Trophoblast cell (in vitro differentiated cells and primary cell): ENCODE measurements at regions not wholly inside any gene's neighbourhood (a gene's known extent, or its start where the extent isn't known, plus 50 kb on each side); places are given as distances from the start of the nearest gene placed in this dataset.
A peak's percentile ranks its signal among the peaks of the same experiment; 100 is the strongest.
"Not testable (repeated sequence)": the region's sequence is repeated elsewhere in the genome, so short reads cannot be mapped to it uniquely, and the experiment has no call there.

Experiments used
- DNase-seq, 2 donors: peaks; one replicate each; pipeline ENCODE4 v3.0.0-alpha.2; 2016
- H2AFZ ChIP-seq: 2 replicates; pipeline ENCODE4 v1.6.1; 2013; ENCODE audit warnings: low read length, moderate library complexity, mild to moderate bottlenecking; ENCODE audit not compliant: insufficient read depth, poor library complexity
- H2AK5ac ChIP-seq: 2 replicates; pipeline ENCODE4 v1.6.1; 2013; ENCODE audit warnings: mild to moderate bottlenecking, low read length
- H2BK120ac ChIP-seq: 2 replicates; pipeline ENCODE4 v1.6.1; 2013; ENCODE audit warnings: low read length, mild to moderate bottlenecking, moderate library complexity; ENCODE audit not compliant: insufficient read depth, poor library complexity
- H2BK12ac ChIP-seq: 2 replicates; pipeline ENCODE4 v1.6.1; 2013; ENCODE audit warnings: mild to moderate bottlenecking, low read length, moderate library complexity
- H2BK5ac ChIP-seq: 2 replicates; pipeline ENCODE4 v1.6.1; 2013; ENCODE audit warnings: low read length, low read depth, moderate library complexity, mild to moderate bottlenecking; ENCODE audit not compliant: poor library complexity
- H3K14ac ChIP-seq: 2 replicates; pipeline ENCODE4 v1.6.1; 2013; ENCODE audit warnings: mild to moderate bottlenecking, low read length
- H3K18ac ChIP-seq: 2 replicates; pipeline ENCODE4 v1.6.1; 2013; ENCODE audit warnings: mild to moderate bottlenecking, low read length
- H3K23ac ChIP-seq: 2 replicates; pipeline ENCODE4 v1.6.1; 2013; ENCODE audit warnings: low read length
- H3K27ac ChIP-seq: 2 replicates; pipeline ENCODE4 v1.5.1; 2013; ENCODE audit warnings: low read depth, mild to moderate bottlenecking, inconsistent platforms, low read length, moderate library complexity
- H3K27me3 ChIP-seq: 2 replicates; pipeline ENCODE4 v1.6.1; 2013; ENCODE audit warnings: inconsistent platforms, mild to moderate bottlenecking, low read length, moderate library complexity; ENCODE audit not compliant: insufficient read depth
- H3K36me3 ChIP-seq, 2 experiments: 1 replicate in 1 of 2; 2 replicates in 1 of 2; pipeline ENCODE4 v1.6.1; 2013; ENCODE audit warnings: low read length in 2 of 2, mild to moderate bottlenecking in 2 of 2, moderate library complexity in 1 of 2; ENCODE audit not compliant: insufficient read depth in 2 of 2, control insufficient read depth in 1 of 2
- H3K4ac ChIP-seq: 2 replicates; pipeline ENCODE4 v1.6.1; 2013; ENCODE audit warnings: low read depth, mild to moderate bottlenecking, low read length, moderate library complexity
- H3K4me1 ChIP-seq, 2 experiments: 1 replicate in 1 of 2; 2 replicates in 1 of 2; pipeline ENCODE4 v1.6.1; 2013; ENCODE audit warnings: low read length in 2 of 2, mild to moderate bottlenecking in 2 of 2, moderate library complexity in 1 of 2; ENCODE audit not compliant: insufficient read depth in 2 of 2, control insufficient read depth in 1 of 2
- H3K4me2 ChIP-seq: 2 replicates; pipeline ENCODE4 v1.6.1; 2013; ENCODE audit warnings: inconsistent platforms, mild to moderate bottlenecking, low read length, moderate library complexity
- H3K4me3 ChIP-seq: 2 replicates; pipeline ENCODE4 v1.5.1; 2013; ENCODE audit warnings: mild to moderate bottlenecking, low read depth, low read length, inconsistent platforms
- H3K79me1 ChIP-seq: one replicate; pipeline ENCODE4 v1.6.1; 2013; ENCODE audit warnings: low read length
- H3K79me2 ChIP-seq: 2 replicates; pipeline ENCODE4 v1.6.1; 2013; ENCODE audit warnings: low read length, mild to moderate bottlenecking; ENCODE audit not compliant: control insufficient read depth, insufficient read depth, poor library complexity
- H3K9ac ChIP-seq: 2 replicates; pipeline ENCODE4 v1.6.1; 2013; ENCODE audit warnings: mild to moderate bottlenecking, low read length
- H3K9me3 ChIP-seq: 2 replicates; pipeline ENCODE4 v1.6.1; 2013; ENCODE audit warnings: low read depth, mild to moderate bottlenecking, control low read depth, inconsistent platforms, low read length; ENCODE audit not compliant: insufficient read depth
- H4K12ac ChIP-seq: 2 replicates; pipeline ENCODE4 v1.6.1; 2013; ENCODE audit warnings: low read depth, mild to moderate bottlenecking, low read length, moderate library complexity
- H4K8ac ChIP-seq: 2 replicates; pipeline ENCODE4 v1.6.1; 2013; ENCODE audit warnings: low read depth, mild to moderate bottlenecking, low read length, moderate library complexity
- H4K91ac ChIP-seq: one replicate; pipeline ENCODE4 v1.6.1; 2013; ENCODE audit warnings: low read depth, mild to moderate bottlenecking, low read length, moderate library complexity
- WGBS: extraction: QIAGEN DNeasy Blood & Tissue Kit; methylation state at CpG from one replicate; pipeline ENCODE4 v1.1.7; 2013; ENCODE audit warnings: missing lambda C conversion rate; ENCODE audit not compliant: insufficient read length, insufficient coverage; ENCODE audit errors: extremely low coverage; 5-methylcytosine and 5-hydroxymethylcytosine counted together

DNA sequence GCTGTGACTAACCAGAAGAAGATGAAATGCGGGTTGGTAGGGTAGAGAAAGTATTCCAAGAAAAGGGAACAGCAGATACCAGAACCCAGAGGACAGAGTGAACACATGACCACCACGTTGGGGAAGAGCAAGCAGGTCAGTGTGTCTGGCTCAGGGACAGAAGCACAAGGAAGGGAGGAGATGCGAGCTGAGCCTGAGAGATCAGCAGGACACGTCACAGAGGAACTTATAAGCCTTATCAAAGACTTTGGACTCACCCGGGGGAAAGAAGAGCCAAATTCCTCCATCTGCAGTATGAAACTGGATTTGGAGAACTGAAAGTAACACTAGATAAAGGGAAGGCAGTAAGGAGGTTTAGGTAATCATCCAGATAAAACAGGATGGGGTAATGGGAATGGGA, 232.1 kb upstream of the NPVF start:
- no peak overlapping the region for H3K9ac ChIP-seq
- no peaks in the 10 kb centered on the region for H3K4me1 ChIP-seq
- no peak overlapping the region for H3K18ac ChIP-seq

DNA sequence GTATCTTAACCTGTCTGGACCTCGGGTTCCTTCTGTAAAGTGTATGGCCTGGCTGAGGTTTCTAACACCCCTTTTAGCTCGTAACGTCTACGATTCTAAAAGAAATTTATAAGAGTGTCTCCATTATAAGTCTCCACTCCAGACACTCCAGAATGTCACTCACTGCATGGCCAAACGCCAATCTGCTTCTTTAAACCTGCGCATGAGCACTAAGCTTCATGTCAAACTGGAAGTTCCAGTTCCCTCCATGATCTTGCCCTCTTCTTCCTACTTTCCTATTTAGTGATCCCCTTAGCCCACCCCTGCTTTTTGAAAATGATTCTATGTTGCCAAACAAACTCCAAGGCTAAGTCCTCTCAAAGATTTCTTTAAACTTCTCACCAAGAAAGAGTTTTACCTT, 241.4 kb upstream of the NPVF start:
- Histone ChIP-seq H3K4me3 (no peak overlapping the region), H3K4me2 (no peak overlapping the region), H4K12ac (no peak overlapping the region), H2BK5ac (no peak overlapping the region), H3K79me2 (no peaks in the 10 kb centered on the region), H3K18ac (no peak overlapping the region), H3K4me1 (no peaks in the 10 kb centered on the region), H3K4ac (no peak overlapping the region), H3K79me1 (no peaks in the 10 kb centered on the region), H3K27me3 (no peaks in the 10 kb centered on the region), H2BK120ac (no peak overlapping the region), H2AK5ac (no peak overlapping the region), H4K8ac (no peak overlapping the region), H4K91ac (no peak overlapping the region), H2BK12ac (no peak overlapping the region), H3K9me3 (no peaks in the 10 kb centered on the region), H3K23ac (no peak overlapping the region), H3K27ac (no peak overlapping the region), H3K14ac (no peak overlapping the region), H2AFZ (no peak overlapping the region), H3K36me3 (no peaks in the 10 kb centered on the region), H3K9ac (no peak overlapping the region)
- WGBS = no CpG with 5 or more reads among the region's 6 CpGs
- no peak for DNase-seq

More for the DNA sequence above, 232.1 kb upstream of the NPVF start:
- Histone ChIP-seq H4K12ac (no peak overlapping the region), H3K79me2 (no peaks in the 10 kb centered on the region), H3K79me1 (no peaks in the 10 kb centered on the region), H3K27me3 (no peaks in the 10 kb centered on the region), H2BK120ac (no peak overlapping the region), H3K4ac (no peak overlapping the region), H3K14ac (no peak overlapping the region), H3K36me3 (no peaks in the 10 kb centered on the region), H2AFZ (no peak overlapping the region), H4K91ac (no peak overlapping the region), H3K23ac (no peak overlapping the region), H2BK5ac (no peak overlapping the region), H2AK5ac (no peak overlapping the region), H3K4me2 (no peak overlapping the region), H4K8ac (no peak overlapping the region), H3K4me3 (no peak overlapping the region), H3K27ac (no peak overlapping the region), H3K9me3 (no peaks in the 10 kb centered on the region), H2BK12ac (no peak overlapping the region)
- WGBS = no CpG with 5 or more reads among the region's 5 CpGs
- peak in 1 of 2 donors; percentile 8 for DNase-seq

DNA sequence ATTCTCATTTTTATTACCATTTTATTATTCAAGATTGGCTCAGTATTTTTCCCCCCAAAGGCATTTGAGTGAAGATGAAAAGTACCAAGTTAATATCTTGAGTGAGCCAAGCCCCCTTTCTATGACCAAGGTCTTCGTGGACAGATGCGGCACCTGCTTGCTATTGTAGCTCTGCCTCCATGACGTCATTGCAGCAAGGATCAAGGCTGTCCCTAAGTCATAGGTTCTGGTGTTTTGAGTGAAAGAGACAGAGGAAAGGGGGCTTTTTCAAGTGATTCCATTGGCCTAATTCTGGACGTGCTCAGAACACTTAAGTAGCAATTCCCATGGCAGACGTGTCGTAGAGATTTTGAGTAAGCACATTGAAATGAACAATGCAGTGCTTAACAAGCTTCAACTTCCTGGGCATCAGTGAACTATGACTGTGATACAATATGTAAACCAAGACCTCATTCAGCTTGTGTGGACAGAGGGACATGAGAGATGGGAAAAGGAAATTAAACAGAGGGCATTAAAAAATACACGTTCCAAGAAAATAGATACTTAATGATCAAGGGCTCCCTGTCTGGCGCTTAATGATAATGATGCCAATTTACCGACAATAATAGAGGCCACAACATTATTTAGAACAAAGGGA, 248.7 kb upstream of the NPVF start:
- no peak overlapping the region for H2AK5ac ChIP-seq
- peaks cover 0 to 2% of the 10 kb centered on the region in 2 experiments for H3K4me1 ChIP-seq
- no peak overlapping the region for H2AFZ ChIP-seq
- H2BK5ac ChIP-seq = no peak overlapping the region
- H3K4me2 ChIP-seq = no peak overlapping the region
- H3K4me3 ChIP-seq = no peak overlapping the region
- no peak overlapping the region for H2BK12ac ChIP-seq
- no peak overlapping the region for H3K23ac ChIP-seq
- no peak overlapping the region for H4K91ac ChIP-seq
- H3K27ac ChIP-seq = no peak overlapping the region
- H3K36me3 ChIP-seq = no peaks in the 10 kb centered on the region
- H3K14ac ChIP-seq = no peak overlapping the region
- no peak overlapping the region for H4K12ac ChIP-seq
- no peak overlapping the region for H3K18ac ChIP-seq
- no peaks in the 10 kb centered on the region for H3K79me1 ChIP-seq
- no peaks in the 10 kb centered on the region for H3K79me2 ChIP-seq
- DNase-seq = no peak
- no peak overlapping the region for H2BK120ac ChIP-seq
- WGBS = no CpG with 5 or more reads among the region's 9 CpGs
- H3K9ac ChIP-seq = no peak overlapping the region
- H4K8ac ChIP-seq = no peak overlapping the region
- H3K27me3 ChIP-seq = no peaks in the 10 kb centered on the region
- H3K4ac ChIP-seq = no peak overlapping the region
- no peaks in the 10 kb centered on the region for H3K9me3 ChIP-seq

DNA sequence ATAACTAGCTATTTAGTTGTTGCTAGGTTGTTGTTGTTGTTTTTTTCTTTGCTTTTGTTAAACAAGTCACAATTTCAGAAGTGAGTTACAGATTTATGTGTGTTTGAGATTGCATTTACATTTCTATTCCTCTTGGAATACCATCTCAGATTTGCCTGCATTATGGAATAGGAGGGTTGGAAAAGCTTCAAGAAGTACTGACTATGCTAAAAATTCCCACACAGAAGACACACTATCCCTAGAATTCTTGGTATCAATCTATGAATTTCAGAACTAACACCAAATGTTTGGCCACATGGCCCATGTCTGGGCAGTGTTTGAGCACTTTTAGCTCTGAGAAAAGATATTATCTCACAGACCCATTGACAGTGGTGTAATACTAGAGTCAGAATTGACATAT, 249.9 kb upstream of the NPVF start:
- H3K4me2 ChIP-seq, H3K27ac ChIP-seq, H2BK120ac ChIP-seq, H2BK12ac ChIP-seq, H3K4me3 ChIP-seq, H3K4ac ChIP-seq, H3K79me1 ChIP-seq, H3K36me3 ChIP-seq, H3K4me1 ChIP-seq, DNase-seq, H2BK5ac ChIP-seq, H2AFZ ChIP-seq, H3K27me3 ChIP-seq, H3K23ac ChIP-seq, H2AK5ac ChIP-seq, H4K91ac ChIP-seq, H4K8ac ChIP-seq, H4K12ac ChIP-seq, H3K9me3 ChIP-seq, H3K14ac ChIP-seq, H3K9ac ChIP-seq, H3K79me2 ChIP-seq, H3K18ac ChIP-seq: not testable (repeated sequence)
